Keratinocyte (primary cell): ENCODE measurements at regions not wholly inside any gene's neighbourhood (a gene's known extent, or its start where the extent isn't known, plus 50 kb on each side); places are given as distances from the start of the nearest gene placed in this dataset.

ENCODE experiments used
- EZH2 ChIP-seq: IDR thresholded peaks from one replicate; pipeline ENCODE4 v1.6.1; 2012; ENCODE audit warnings: inconsistent platforms, mild to moderate bottlenecking, low read length, moderate library complexity
- TF ChIP-seq, protein P1 (sequence below), 3 experiments: IDR thresholded peaks in 1 of 3; conservative IDR thresholded peaks in 1 of 3; optimal IDR thresholded peaks in 1 of 3; 2 replicates in 2 of 3; 3 replicates in 1 of 3; pipeline versions ENCODE3 to v1.5.1; 2011; ENCODE audit warnings: low read length in 3 of 3, mild to moderate bottlenecking in 3 of 3, moderate library complexity in 2 of 3, control low read depth in 1 of 3, inconsistent platforms in 1 of 3; ENCODE audit not compliant: insufficient read depth in 2 of 3; ENCODE audit errors: extremely low read depth in 1 of 3

- TF ChIP-seq, protein P1, sequence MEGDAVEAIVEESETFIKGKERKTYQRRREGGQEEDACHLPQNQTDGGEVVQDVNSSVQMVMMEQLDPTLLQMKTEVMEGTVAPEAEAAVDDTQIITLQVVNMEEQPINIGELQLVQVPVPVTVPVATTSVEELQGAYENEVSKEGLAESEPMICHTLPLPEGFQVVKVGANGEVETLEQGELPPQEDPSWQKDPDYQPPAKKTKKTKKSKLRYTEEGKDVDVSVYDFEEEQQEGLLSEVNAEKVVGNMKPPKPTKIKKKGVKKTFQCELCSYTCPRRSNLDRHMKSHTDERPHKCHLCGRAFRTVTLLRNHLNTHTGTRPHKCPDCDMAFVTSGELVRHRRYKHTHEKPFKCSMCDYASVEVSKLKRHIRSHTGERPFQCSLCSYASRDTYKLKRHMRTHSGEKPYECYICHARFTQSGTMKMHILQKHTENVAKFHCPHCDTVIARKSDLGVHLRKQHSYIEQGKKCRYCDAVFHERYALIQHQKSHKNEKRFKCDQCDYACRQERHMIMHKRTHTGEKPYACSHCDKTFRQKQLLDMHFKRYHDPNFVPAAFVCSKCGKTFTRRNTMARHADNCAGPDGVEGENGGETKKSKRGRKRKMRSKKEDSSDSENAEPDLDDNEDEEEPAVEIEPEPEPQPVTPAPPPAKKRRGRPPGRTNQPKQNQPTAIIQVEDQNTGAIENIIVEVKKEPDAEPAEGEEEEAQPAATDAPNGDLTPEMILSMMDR (optimal IDR thresholded peaks at IDR 0.05 in 1 of 3, IDR thresholded peaks at IDR 0.05 in 1 of 3, conservative IDR thresholded peaks at IDR 0.05 in 1 of 3; ENCODE audit: extremely low read depth in 1 of 3, insufficient read depth in 2 of 3, low read length in 3 of 3), result no peak
- no peak for TF ChIP-seq EZH2
These were observed 246.6 kb upstream of the CDH20 start for GRCh38 chr18:61086657-61087056.
